BJ (cell line): ENCODE measurements at regions not wholly inside any gene's neighbourhood (a gene's known extent, or its start where the extent isn't known, plus 50 kb on each side); places are given as distances from the start of the nearest gene placed in this dataset.

Source experiments
- CTCF ChIA-PET: fragments of 350-600 bp; formaldehyde crosslinking; extraction: SDS; loops from one replicate; lab custom pipeline; 2021; ENCODE audit warnings: antibody characterized with exemption, inconsistent platforms; lab: Yijun Ruan, JAX
- POLR2A ChIA-PET: fragments of 300-600 bp; sonication (Branson Sonifier 250); formaldehyde crosslinking; extraction: SDS; loops from one replicate; lab custom pipeline; 2021; ENCODE audit warnings: antibody characterized with exemption; lab: Charles Lee
- DNase-seq: peaks from one replicate; pipeline ENCODE4 v3.0.0-alpha.2; 2011; ENCODE audit warnings: low read depth
- H3K27me3 ChIP-seq: 2 replicates; pipeline ENCODE4 v1.6.0; 2011; ENCODE audit warnings: low read length; ENCODE audit not compliant: control insufficient read depth, insufficient read depth
- H3K36me3 ChIP-seq: 2 replicates; pipeline ENCODE4 v1.5.1; 2011; ENCODE audit warnings: low read length; ENCODE audit not compliant: control insufficient read depth, insufficient read depth
- H3K4me3 ChIP-seq: 2 replicates; pipeline ENCODE4 v1.5.1; 2011; ENCODE audit warnings: low read depth, mild to moderate bottlenecking, control low read depth, low read length
- CTCF ChIP-seq: IDR thresholded peaks from 2 replicates; pipeline ENCODE4 v1.5.1; 2011; ENCODE audit warnings: low read depth, mild to moderate bottlenecking, control low read depth, inconsistent platforms, low read length, moderate library complexity; ENCODE audit not compliant: insufficient read depth

- ChIA-PET POLR2A (no interaction called here), CTCF (interaction anchor here (2.0 kb wide), 1 partner anchor 20 kb away, joined by 5 read pairs; no protein-coding TSS in a partner anchor)
- H3K36me3 ChIP-seq: no peaks in the 10 kb centered on the region
- no peaks in the 10 kb centered on the region for H3K27me3 ChIP-seq
- DNase-seq: no peak
- no peak overlapping the region for H3K4me3 ChIP-seq
- TF ChIP-seq CTCF: no peak
Observed at GRCh38 chr2:105597011-105597805, 147.5 kb upstream of the NCK2 start.

GRCh38 chr2:105596411-105596921, 148.2 kb upstream of the NCK2 start:
- POLR2A ChIA-PET: no interaction called here

GRCh38 chr2:105595536-105595935, 149.2 kb upstream of the NCK2 start:
- DNase-seq: no peak
- no peak for TF ChIP-seq CTCF
- Histone ChIP-seq H3K36me3 (no peaks in the 10 kb centered on the region), H3K4me3 (no peak overlapping the region), H3K27me3 (no peaks in the 10 kb centered on the region)
- CTCF ChIA-PET: interaction anchor here (2.0 kb wide), 1 partner anchor 19 kb away, joined by 5 read pairs; no protein-coding TSS in a partner anchor
- POLR2A ChIA-PET: no interaction called here

More at GRCh38 chr2:105596411-105596921, 148.2 kb upstream of the NCK2 start:
- no peak for TF ChIP-seq CTCF
- H3K27me3 ChIP-seq: no peaks in the 10 kb centered on the region
- no peak overlapping the region for H3K4me3 ChIP-seq
- CTCF ChIA-PET: interaction anchor here (2.0 kb wide), 1 partner anchor 20 kb away, joined by 5 read pairs; no protein-coding TSS in a partner anchor
- H3K36me3 ChIP-seq: no peaks in the 10 kb centered on the region
- no peak for DNase-seq

- H3K27me3 ChIP-seq: no peaks in the 10 kb centered on the region
- H3K36me3 ChIP-seq: no peaks in the 10 kb centered on the region
- DNase-seq: no peak
- POLR2A ChIA-PET: no interaction called here
- CTCF ChIA-PET: interaction anchor here (1.3 kb wide), 1 partner anchor 17 kb away, joined by 3 read pairs; no protein-coding TSS in a partner anchor
- no peak for TF ChIP-seq CTCF
- no peak overlapping the region for H3K4me3 ChIP-seq
Observed at GRCh38 chr2:105593221-105593967, 151.3 kb upstream of the NCK2 start.

GRCh38 chr2:105592288-105592687, 152.4 kb upstream of the NCK2 start:
- TF ChIP-seq CTCF: no peak
- ChIA-PET POLR2A (no interaction called here), CTCF (no interaction called here)

More at GRCh38 chr2:105592288-105592687, 152.4 kb upstream of the NCK2 start:
- H3K27me3 ChIP-seq: no peaks in the 10 kb centered on the region
- no peaks in the 10 kb centered on the region for H3K36me3 ChIP-seq
- no peak for DNase-seq
- no peak overlapping the region for H3K4me3 ChIP-seq
